ENCODE measurements at regions not wholly inside any gene's neighbourhood (a gene's known extent, or its start where the extent isn't known, plus 50 kb on each side); places are given as distances from the start of the nearest gene placed in this dataset.
"Not testable (repeated sequence)": the region's sequence is repeated elsewhere in the genome, so short reads cannot be mapped to it uniquely, and the experiment has no call there.

DNA sequence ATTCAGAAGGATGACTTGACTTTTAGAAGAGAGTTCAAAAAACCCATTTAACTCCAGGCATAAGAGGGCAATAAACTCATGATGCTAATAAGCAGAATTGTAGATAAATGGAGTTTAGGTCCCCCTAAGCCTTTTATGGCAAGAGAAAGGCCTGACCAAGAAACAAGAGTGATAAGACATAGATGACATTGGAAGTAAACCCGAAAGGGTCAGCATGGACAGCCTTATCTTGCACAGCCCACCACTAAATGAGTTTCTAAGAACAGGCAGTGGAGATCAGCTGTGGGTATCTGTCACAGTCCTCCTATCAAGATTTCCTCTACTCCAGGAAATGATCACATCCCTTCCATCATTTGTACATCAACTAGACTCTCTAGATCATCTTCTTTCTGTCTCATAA is 457.9 kb upstream of the ADAMTS9 start:
- ChIA-PET CTCF (no interaction called here), POLR2A (no interaction called here)
- DNase-seq (ENCODE audit: low read depth, low spot score): no peak
- H3K4me3 ChIP-seq (ENCODE audit: low read depth, low read length): no peak overlapping the region
- TF ChIP-seq, protein P1, sequence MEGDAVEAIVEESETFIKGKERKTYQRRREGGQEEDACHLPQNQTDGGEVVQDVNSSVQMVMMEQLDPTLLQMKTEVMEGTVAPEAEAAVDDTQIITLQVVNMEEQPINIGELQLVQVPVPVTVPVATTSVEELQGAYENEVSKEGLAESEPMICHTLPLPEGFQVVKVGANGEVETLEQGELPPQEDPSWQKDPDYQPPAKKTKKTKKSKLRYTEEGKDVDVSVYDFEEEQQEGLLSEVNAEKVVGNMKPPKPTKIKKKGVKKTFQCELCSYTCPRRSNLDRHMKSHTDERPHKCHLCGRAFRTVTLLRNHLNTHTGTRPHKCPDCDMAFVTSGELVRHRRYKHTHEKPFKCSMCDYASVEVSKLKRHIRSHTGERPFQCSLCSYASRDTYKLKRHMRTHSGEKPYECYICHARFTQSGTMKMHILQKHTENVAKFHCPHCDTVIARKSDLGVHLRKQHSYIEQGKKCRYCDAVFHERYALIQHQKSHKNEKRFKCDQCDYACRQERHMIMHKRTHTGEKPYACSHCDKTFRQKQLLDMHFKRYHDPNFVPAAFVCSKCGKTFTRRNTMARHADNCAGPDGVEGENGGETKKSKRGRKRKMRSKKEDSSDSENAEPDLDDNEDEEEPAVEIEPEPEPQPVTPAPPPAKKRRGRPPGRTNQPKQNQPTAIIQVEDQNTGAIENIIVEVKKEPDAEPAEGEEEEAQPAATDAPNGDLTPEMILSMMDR (IDR thresholded peaks at IDR 0.05; ENCODE audit: insufficient read depth, low read length, missing control alignments): no peak

DNA sequence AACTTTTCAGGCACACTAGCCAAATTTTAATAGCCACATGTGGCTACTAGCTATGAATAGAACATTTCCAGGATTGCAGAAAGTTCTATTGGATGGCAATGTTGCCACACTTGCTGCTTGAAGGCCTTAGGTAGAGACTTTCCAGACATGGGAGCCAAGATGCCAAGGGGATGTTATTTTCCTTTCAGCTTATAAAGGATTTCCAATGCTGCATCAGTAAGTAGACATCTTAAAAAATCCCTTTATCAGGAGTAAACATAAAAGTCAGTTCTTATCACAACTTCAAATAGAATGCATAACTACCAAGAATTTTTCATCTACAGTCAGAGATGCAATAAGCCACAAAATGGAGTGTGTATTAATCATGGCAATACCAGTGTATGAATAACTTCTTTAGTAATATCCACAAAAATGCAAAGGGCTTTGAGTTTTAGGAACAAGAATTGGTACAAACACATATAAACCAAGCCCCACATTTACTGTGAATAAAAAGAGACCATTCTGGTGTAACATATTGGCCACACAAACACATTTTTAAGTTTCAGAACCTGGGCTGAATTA is 457.1 kb upstream of the ADAMTS9 start:
- TF ChIP-seq, protein P1 (IDR thresholded peaks at IDR 0.05; ENCODE audit: insufficient read depth, low read length, missing control alignments): no peak
- DNase-seq (ENCODE audit: low read depth, low spot score): no peak
- POLR2A ChIA-PET: no interaction called here
- CTCF ChIA-PET: no interaction called here
- no peak overlapping the region for H3K4me3 ChIP-seq (ENCODE audit: low read depth, low read length)

DNA sequence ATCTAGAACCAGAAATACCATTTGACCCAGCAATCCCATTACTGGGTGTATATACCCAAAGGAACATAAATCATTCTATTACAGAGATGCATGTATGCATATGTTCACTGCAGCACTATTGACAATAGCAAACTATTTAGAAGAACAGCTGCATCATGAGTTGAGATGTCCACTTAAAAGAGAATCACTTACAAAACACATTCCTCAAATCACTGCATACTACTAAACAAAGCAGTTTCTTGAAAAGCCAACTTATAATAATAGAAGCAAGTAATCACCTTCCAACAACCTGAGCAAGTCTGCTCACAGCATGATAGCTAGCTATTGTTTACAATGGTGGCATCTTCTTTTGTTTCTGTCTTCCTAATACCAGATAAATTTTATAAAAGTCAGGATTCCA is 454.7 kb upstream of the ADAMTS9 start:
- CTCF ChIA-PET: no interaction called here
- TF ChIP-seq, protein P1 (IDR thresholded peaks at IDR 0.05; ENCODE audit: insufficient read depth, low read length, missing control alignments): no peak
- no peak overlapping the region for H3K4me3 ChIP-seq (ENCODE audit: low read depth, low read length)
- no peak for DNase-seq (ENCODE audit: low read depth, low spot score)
- POLR2A ChIA-PET: no interaction called here

DNA sequence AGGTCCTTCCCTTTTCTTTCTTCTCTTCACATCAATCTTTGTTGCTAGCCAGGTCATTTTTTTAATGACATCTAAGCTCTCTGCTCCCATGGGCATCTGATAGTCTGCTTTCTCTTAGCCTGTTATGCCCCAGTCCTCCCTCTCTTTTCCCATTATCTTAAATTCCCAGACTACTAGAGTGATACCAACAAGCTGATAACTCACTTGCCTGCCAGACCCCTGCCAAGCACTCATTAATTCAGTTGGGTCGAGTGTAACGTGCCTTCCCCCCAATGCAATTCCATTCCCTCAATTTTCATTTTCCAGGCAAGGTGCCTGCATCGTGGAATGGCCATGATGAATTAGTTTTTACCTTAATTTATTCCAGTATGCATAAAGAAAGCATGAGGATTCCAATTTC is 450.8 kb upstream of the ADAMTS9 start:
- TF ChIP-seq, protein P1 (IDR thresholded peaks at IDR 0.05; ENCODE audit: insufficient read depth, low read length, missing control alignments): no peak
- CTCF ChIA-PET: no interaction called here

DNA sequence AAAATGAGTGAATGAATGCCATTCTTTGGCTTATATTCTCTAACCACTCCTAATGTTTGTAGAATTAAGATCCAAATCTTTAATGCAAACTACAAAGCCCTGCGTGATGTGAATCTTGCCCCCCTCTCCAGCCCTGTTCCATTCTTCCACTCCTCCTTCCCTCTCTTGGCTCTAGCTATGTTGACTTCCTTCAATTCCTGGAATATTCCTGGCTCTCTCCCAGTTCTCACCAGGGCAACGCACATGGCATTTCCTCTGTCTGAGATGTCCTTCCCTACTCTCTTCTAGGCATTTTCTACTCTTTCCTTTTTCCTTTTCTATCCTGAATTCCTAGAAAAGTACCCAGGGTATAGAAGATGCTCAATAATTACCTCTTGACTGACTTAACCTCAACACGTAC is 446.0 kb upstream of the ADAMTS9 start:
- H3K4me3 ChIP-seq (ENCODE audit: low read depth, low read length); CTCF ChIA-PET; DNase-seq (ENCODE audit: low read depth, low spot score); POLR2A ChIA-PET: not testable (repeated sequence)

More for the DNA sequence above, 450.8 kb upstream of the ADAMTS9 start:
- POLR2A ChIA-PET: no interaction called here
- DNase-seq (ENCODE audit: low read depth, low spot score): no peak
- H3K4me3 ChIP-seq (ENCODE audit: low read depth, low read length): no peak overlapping the region

DNA sequence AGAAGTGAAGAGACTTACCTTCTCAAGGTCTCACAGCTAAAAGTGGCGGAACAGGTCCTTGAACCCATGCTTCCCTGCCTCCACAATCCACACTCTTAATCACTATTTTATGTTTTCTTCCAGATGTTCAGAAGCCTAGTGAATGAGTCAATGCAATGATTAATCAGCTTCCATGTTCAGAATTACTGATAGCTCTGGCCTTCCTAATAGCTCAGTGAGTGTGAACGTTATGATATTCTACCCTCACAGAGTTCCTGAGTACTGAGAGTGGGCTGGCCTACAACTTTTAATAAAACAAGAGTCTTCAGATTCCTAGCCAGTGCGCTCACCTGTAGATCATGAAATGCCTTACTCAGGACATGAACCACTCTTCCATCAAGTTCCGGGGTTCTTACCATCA is 443.0 kb upstream of the ADAMTS9 start:
- DNase-seq (ENCODE audit: low read depth, low spot score): no peak
- TF ChIP-seq, protein P1 (IDR thresholded peaks at IDR 0.05; ENCODE audit: insufficient read depth, low read length, missing control alignments): no peak
- POLR2A ChIA-PET: no interaction called here
- no peak overlapping the region for H3K4me3 ChIP-seq (ENCODE audit: low read depth, low read length)
- CTCF ChIA-PET: no interaction called here

DNA sequence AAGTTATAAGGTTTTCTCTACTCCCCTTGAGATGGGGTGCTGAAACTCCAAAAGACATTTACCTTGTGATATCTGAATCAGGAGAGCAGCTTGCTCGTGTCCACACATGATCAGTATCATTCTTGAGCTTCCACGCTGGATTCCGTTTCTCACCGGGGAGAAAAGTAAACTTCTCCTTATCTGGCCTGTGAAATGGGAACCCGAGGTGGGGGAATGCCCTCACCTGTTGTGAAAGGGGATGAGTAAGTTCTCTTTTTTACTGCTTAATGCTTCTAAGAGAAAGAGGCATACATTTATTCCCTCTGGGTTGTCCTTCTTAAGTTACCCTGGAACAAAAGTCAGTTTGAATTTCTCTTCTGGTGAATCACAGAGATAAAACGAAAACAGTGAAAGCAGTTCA is 440.5 kb upstream of the ADAMTS9 start:
- TF ChIP-seq, protein P1 (IDR thresholded peaks at IDR 0.05; ENCODE audit: insufficient read depth, low read length, missing control alignments): no peak
- POLR2A ChIA-PET: no interaction called here

More for the DNA sequence above, 440.5 kb upstream of the ADAMTS9 start:
- no peak overlapping the region for H3K4me3 ChIP-seq (ENCODE audit: low read depth, low read length)
- no peak for DNase-seq (ENCODE audit: low read depth, low spot score)
- CTCF ChIA-PET: no interaction called here

Data from AG04449 (cell line).